GM23338 (cell line): ENCODE measurements at regions not wholly inside any gene's neighbourhood (a gene's known extent, or its start where the extent isn't known, plus 50 kb on each side); places are given as distances from the start of the nearest gene placed in this dataset.

Experiments
- ATAC-seq: fragments of 200-7000 bp; cut with Tn5 transposase; 3 replicates; pipeline ENCODE4 v1.9.1; 2020
- DNase-seq: peaks from one replicate; pipeline ENCODE4 v3.0.0-alpha.2; 2015; ENCODE audit warnings: low spot score
- H2AFZ ChIP-seq: fragments of 200-600 bp; sonication (generic); 2 replicates; pipeline ENCODE4 v1.8.0; 2016; ENCODE audit warnings: antibody characterized with exemption, mild to moderate bottlenecking, moderate library complexity
- H3F3A ChIP-seq: fragments of 200-600 bp; sonication (generic); replicated peaks from 2 replicates; pipeline ENCODE4 v1.8.0; 2017; ENCODE audit warnings: antibody characterized with exemption, mixed run types, low read depth
- H3K27ac ChIP-seq: fragments of 200-600 bp; sonication (generic); 2 replicates; pipeline ENCODE4 v1.6.1; 2016; ENCODE audit warnings: low read depth
- H3K27me3 ChIP-seq: fragments of 200-600 bp; sonication (generic); 2 replicates; pipeline ENCODE4 v1.8.0; 2016; ENCODE audit warnings: mild to moderate bottlenecking, mixed run types, moderate library complexity; ENCODE audit not compliant: insufficient read depth
- H3K36me3 ChIP-seq: fragments of 200-600 bp; sonication (generic); 2 replicates; pipeline ENCODE4 v1.8.0; 2016; ENCODE audit warnings: mild to moderate bottlenecking; ENCODE audit not compliant: insufficient read depth
- H3K4me1 ChIP-seq: fragments of 200-600 bp; sonication (generic); 2 replicates; pipeline ENCODE4 v1.8.0; 2016; ENCODE audit warnings: mild to moderate bottlenecking, moderate library complexity; ENCODE audit not compliant: insufficient read depth
- H3K4me2 ChIP-seq: fragments of 200-600 bp; sonication (generic); 2 replicates; pipeline ENCODE4 v1.7.1; 2017; ENCODE audit warnings: mixed run types
- H3K4me3 ChIP-seq: fragments of 200-600 bp; sonication (generic); 2 replicates; pipeline ENCODE4 v1.6.1; 2016; ENCODE audit warnings: mixed run types
- H3K79me2 ChIP-seq: fragments of 200-600 bp; sonication (generic); replicated peaks from 2 replicates; pipeline ENCODE4 v1.8.0; 2017; ENCODE audit warnings: mild to moderate bottlenecking; ENCODE audit not compliant: insufficient read depth
- H3K9me2 ChIP-seq: fragments of 200-600 bp; sonication (generic); 2 replicates; pipeline ENCODE4 v1.8.0; 2017; ENCODE audit not compliant: insufficient read depth
- H4K20me1 ChIP-seq: fragments of 200-600 bp; sonication (generic); replicated peaks from 2 replicates; pipeline ENCODE4 v1.8.0; 2017; ENCODE audit warnings: mild to moderate bottlenecking; ENCODE audit not compliant: insufficient read depth
- H3K27ac Mint-ChIP-seq: 2 replicates; pipeline ENCODE4 v1.8.0; 2020; ENCODE audit warnings: inconsistent platforms, mild to moderate bottlenecking, moderate library complexity, mixed read lengths
- H3K27me3 Mint-ChIP-seq: 3 replicates; pipeline ENCODE4 v1.8.0; 2022; ENCODE audit warnings: low read depth, mild to moderate bottlenecking, moderate library complexity, mixed read lengths, inconsistent platforms; ENCODE audit not compliant: insufficient read depth, poor library complexity
- H3K36me3 Mint-ChIP-seq: 3 replicates; pipeline ENCODE4 v1.8.0; 2021; ENCODE audit warnings: low read depth, mild to moderate bottlenecking, inconsistent platforms, moderate library complexity, mixed read lengths
- H3K4me1 Mint-ChIP-seq: 3 replicates; pipeline ENCODE4 v1.8.0; 2020; ENCODE audit warnings: mild to moderate bottlenecking, inconsistent platforms, mixed read lengths
- H3K4me3 Mint-ChIP-seq: 3 replicates; pipeline ENCODE4 v1.8.0; 2021; ENCODE audit warnings: moderate library complexity, mild to moderate bottlenecking, inconsistent platforms, mixed read lengths
- H3K9me3 Mint-ChIP-seq: 3 replicates; pipeline ENCODE4 v1.8.0; 2020; ENCODE audit warnings: moderate library complexity, mild to moderate bottlenecking, inconsistent platforms, mixed read lengths
- CREB1 ChIP-seq: fragments of 250-450 bp; sonication (Bioruptor Pico); IDR thresholded peaks from 2 replicates; pipeline ENCODE4 v1.5.0; 2020; ENCODE audit warnings: low read depth, mild to moderate bottlenecking, moderate library complexity
- EZH2 ChIP-seq: fragments of 200-600 bp; sonication (generic); IDR thresholded peaks from one replicate; pipeline ENCODE4 v1.8.0; 2017; ENCODE audit warnings: antibody characterized with exemption, mild to moderate bottlenecking, low read depth; ENCODE audit not compliant: unreplicated experiment
- EZH2phosphoT487 ChIP-seq: fragments of 200-600 bp; sonication (generic); IDR thresholded peaks from one replicate; pipeline ENCODE4 v1.8.1; 2018; ENCODE audit warnings: antibody characterized with exemption; ENCODE audit not compliant: unreplicated experiment
- JUNB ChIP-seq: IDR thresholded peaks from one replicate; pipeline ENCODE4 v1.6.1; 2016; ENCODE audit warnings: antibody characterized with exemption; ENCODE audit not compliant: unreplicated experiment
- NANOG ChIP-seq: IDR thresholded peaks from 2 replicates; pipeline ENCODE4 v1.6.1; 2016; ENCODE audit warnings: antibody characterized with exemption, borderline replicate concordance
- POLR2AphosphoS5 ChIP-seq: IDR thresholded peaks from 2 replicates; pipeline ENCODE4 v1.6.1; 2016; ENCODE audit warnings: antibody characterized with exemption, low read depth
- STAT1 ChIP-seq: IDR thresholded peaks from one replicate; pipeline ENCODE4 v1.6.1; 2016; ENCODE audit warnings: antibody characterized with exemption; ENCODE audit not compliant: unreplicated experiment
- TF ChIP-seq, protein P1 (sequence below): fragments of 250-450 bp; sonication (Bioruptor Pico); IDR thresholded peaks from 2 replicates; pipeline ENCODE4 v1.5.0; 2020; ENCODE audit warnings: mild to moderate bottlenecking, moderate library complexity

DNA sequence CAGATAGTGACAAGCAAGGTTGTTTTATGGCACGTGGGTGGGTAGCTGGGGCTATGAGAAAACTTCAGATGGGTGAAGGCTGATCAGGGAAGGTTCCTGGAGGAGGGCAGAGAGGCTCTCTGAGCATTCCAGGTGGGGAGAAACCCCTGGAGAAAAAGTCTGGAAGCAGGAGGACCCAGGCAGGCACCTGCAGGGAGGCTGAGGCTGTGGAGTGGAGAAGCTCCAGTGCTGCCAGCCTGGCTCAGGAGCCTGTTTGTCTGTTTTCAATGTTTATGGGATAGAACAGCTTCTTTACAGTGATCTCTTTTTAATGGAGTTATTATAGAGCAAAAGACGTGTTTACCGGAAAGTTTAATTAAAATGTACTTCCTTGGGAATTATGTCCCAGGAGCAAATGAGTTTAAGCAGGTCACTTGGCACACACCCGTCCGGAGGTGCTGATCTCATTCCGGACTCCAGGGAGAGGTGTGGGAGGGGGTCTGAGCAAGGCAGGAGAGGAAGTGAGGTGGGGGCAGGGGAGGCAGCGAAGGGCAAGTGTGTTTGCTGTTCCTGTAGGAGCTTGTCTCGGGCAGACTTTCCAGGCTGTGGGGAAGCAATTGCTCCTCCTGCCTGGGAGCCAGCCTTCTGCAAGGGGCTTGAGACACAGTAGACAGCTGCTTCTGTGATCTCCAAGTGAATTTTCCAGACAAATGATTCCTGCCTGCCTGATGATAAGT lies 239.5 kb downstream of the MYCN start (continued):
- TF ChIP-seq, protein P1, sequence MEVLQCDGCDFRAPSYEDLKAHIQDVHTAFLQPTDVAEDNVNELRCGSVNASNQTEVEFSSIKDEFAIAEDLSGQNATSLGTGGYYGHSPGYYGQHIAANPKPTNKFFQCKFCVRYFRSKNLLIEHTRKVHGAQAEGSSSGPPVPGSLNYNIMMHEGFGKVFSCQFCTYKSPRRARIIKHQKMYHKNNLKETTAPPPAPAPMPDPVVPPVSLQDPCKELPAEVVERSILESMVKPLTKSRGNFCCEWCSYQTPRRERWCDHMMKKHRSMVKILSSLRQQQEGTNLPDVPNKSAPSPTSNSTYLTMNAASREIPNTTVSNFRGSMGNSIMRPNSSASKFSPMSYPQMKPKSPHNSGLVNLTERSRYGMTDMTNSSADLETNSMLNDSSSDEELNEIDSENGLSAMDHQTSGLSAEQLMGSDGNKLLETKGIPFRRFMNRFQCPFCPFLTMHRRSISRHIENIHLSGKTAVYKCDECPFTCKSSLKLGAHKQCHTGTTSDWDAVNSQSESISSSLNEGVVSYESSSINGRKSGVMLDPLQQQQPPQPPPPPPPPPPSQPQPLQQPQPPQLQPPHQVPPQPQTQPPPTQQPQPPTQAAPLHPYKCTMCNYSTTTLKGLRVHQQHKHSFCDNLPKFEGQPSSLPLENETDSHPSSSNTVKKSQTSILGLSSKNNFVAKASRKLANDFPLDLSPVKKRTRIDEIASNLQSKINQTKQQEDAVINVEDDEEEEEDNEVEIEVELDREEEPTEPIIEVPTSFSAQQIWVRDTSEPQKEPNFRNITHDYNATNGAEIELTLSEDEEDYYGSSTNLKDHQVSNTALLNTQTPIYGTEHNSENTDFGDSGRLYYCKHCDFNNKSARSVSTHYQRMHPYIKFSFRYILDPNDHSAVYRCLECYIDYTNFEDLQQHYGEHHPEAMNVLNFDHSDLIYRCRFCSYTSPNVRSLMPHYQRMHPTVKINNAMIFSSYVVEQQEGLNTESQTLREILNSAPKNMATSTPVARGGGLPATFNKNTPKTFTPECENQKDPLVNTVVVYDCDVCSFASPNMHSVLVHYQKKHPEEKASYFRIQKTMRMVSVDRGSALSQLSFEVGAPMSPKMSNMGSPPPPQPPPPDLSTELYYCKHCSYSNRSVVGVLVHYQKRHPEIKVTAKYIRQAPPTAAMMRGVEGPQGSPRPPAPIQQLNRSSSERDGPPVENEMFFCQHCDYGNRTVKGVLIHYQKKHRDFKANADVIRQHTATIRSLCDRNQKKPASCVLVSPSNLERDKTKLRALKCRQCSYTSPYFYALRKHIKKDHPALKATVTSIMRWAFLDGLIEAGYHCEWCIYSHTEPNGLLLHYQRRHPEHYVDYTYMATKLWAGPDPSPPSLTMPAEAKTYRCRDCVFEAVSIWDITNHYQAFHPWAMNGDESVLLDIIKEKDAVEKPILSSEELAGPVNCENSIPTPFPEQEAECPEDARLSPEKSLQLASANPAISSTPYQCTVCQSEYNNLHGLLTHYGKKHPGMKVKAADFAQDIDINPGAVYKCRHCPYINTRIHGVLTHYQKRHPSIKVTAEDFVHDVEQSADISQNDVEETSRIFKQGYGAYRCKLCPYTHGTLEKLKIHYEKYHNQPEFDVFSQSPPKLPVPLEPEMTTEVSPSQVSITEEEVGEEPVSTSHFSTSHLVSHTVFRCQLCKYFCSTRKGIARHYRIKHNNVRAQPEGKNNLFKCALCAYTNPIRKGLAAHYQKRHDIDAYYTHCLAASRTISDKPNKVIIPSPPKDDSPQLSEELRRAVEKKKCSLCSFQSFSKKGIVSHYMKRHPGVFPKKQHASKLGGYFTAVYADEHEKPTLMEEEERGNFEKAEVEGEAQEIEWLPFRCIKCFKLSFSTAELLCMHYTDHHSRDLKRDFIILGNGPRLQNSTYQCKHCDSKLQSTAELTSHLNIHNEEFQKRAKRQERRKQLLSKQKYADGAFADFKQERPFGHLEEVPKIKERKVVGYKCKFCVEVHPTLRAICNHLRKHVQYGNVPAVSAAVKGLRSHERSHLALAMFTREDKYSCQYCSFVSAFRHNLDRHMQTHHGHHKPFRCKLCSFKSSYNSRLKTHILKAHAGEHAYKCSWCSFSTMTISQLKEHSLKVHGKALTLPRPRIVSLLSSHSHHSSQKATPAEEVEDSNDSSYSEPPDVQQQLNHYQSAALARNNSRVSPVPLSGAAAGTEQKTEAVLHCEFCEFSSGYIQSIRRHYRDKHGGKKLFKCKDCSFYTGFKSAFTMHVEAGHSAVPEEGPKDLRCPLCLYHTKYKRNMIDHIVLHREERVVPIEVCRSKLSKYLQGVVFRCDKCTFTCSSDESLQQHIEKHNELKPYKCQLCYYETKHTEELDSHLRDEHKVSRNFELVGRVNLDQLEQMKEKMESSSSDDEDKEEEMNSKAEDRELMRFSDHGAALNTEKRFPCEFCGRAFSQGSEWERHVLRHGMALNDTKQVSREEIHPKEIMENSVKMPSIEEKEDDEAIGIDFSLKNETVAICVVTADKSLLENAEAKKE (CRISPR knock-in tag) = no peak
- TF ChIP-seq EZH2 (no peak), NANOG (no peak), POLR2AphosphoS5 (no peak)

DNA sequence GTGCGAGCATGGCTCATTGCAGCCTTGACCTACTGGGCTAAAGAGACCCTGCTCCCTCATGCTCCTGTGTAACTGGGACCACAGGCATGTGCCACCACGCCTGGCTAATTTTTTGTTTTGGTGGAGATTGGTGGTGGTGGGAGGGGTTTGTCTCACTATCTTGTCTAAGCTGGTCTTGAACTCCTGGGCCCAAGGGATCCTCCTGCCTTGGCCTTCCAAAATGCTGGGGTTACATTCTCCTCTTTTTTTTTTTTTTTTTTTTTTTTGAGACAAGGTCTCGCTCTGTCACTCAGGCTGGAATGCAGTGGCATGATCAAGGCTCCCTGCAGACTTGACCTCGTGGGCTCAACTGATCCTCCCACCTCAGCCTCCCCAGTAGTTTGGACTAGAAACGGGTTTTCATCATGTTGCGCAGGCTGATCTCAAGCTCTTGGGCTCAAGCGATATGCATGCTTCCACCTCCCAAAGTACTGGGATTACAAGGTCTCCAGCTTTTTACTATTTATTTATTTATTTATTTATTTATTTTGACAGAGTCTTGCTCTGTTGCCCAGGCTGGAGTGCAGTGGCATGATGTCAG lies 238.3 kb downstream of the MYCN start:
- H3K4me2 ChIP-seq = no peak overlapping the region
- H3K79me2 ChIP-seq = no peaks in the 10 kb centered on the region
- no peak overlapping the region for H3K27ac ChIP-seq
- Mint-ChIP-seq H3K27ac (no peak overlapping the region; the same call in 1 of the 2 replicates), H3K4me3 (no peak overlapping the region), H3K36me3 (no peaks in the 10 kb centered on the region; the same call in 2 of the 3 replicates), H3K27me3 (peaks cover 6% of the 10 kb centered on the region), H3K9me3 (no peaks in the 10 kb centered on the region), H3K4me1 (peaks cover 11% of the 10 kb centered on the region)
- TF ChIP-seq STAT1 (no peak), EZH2phosphoT487 (no peak), CREB1 (CRISPR knock-in tag) (no peak), JUNB (no peak)
- no peak overlapping the region for H2AFZ ChIP-seq
- H3F3A ChIP-seq = no peaks in the 10 kb centered on the region
- no peak overlapping the region for H3K4me3 ChIP-seq
- peaks cover 5% of the 10 kb centered on the region; the same call in 1 of the 2 replicates for H3K4me1 ChIP-seq
- H3K27me3 ChIP-seq = no peaks in the 10 kb centered on the region
- H3K9me2 ChIP-seq = 0 out of 2 replicates have a peak, but pooled peaks cover 6% of the 10 kb centered on the region
- H3K36me3 ChIP-seq = no peaks in the 10 kb centered on the region; the same call in 1 of the 2 replicates
- no peaks in the 10 kb centered on the region for H4K20me1 ChIP-seq
- ATAC-seq (no peak), DNase-seq (no peak)
